ENCODE measurements at regions not wholly inside any gene's neighbourhood (a gene's known extent, or its start where the extent isn't known, plus 50 kb on each side); places are given as distances from the start of the nearest gene placed in this dataset.

DNA sequence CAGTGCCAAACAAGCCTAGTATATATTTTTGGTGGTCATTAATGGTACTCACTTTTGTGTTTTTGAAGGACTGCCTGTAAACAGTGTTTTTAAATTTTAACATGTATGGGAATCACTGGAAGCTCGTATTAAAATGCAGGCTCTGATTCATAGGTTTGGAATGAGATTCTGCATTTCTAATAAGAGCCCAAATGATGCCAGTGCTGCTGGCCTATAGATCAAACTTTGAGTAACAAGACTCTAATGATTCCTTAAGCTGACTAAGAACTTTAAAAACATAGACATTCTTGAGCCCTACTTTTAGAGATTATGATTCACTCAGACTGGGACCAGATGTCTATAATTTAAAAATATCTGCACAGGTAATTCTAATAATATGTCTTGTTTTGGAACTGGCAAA is 823.2 kb upstream of the LCORL start:
- no TSS peak for BruUV-seq (replicated peaks)
- Histone ChIP-seq H3K4me2 (ENCODE audit: low read depth, low read length) (no peak overlapping the region), H3K27me3 (ENCODE audit: control insufficient read depth in 1 of 2, insufficient read depth in 2 of 2, low read length in 2 of 2) (no peaks in the 10 kb centered on the region), H3K79me2 (ENCODE audit: insufficient read depth, low read length) (no peaks in the 10 kb centered on the region), H3K4me3 (replicated peaks in 1 of 3; ENCODE audit: insufficient read depth in 1 of 3, low read depth in 2 of 3, low read length in 3 of 3) (no peak overlapping the region), H2AFZ (ENCODE audit: low read length) (no peak overlapping the region), H3K36me3 (replicated peaks in 1 of 2; ENCODE audit: control insufficient read depth in 1 of 2, insufficient read depth in 2 of 2, low read length in 2 of 2) (no peaks in the 10 kb centered on the region), H3K27ac (ENCODE audit: extremely low read length, insufficient read depth, low read length) (no peak overlapping the region), H3K9ac (ENCODE audit: insufficient read depth, low read depth, low read length) (no peak overlapping the region), H3K9me3 (ENCODE audit: low read length) (peaks cover 96% of the 10 kb centered on the region), H4K20me1 (ENCODE audit: insufficient read depth, low read length) (no peaks in the 10 kb centered on the region), H3K4me1 (ENCODE audit: insufficient read depth, low read length) (no peaks in the 10 kb centered on the region)
- ATAC-seq: no peak
- TF ChIP-seq ZIK1 (CRISPR knock-in tag; IDR thresholded peaks at IDR 0.05; ENCODE audit: borderline replicate concordance, low read depth): no peak
- TF ChIP-seq NFYB (CRISPR knock-in tag; IDR thresholded peaks at IDR 0.05): no peak
- TF ChIP-seq SRSF9 (IDR thresholded peaks at IDR 0.05; ENCODE audit: borderline replicate concordance, insufficient read depth, low read depth, low read length, poor library complexity, severe bottlenecking): no peak
- TF ChIP-seq ZNF672 (CRISPR knock-in tag; IDR thresholded peaks at IDR 0.05): no peak
- TF ChIP-seq, protein P1, sequence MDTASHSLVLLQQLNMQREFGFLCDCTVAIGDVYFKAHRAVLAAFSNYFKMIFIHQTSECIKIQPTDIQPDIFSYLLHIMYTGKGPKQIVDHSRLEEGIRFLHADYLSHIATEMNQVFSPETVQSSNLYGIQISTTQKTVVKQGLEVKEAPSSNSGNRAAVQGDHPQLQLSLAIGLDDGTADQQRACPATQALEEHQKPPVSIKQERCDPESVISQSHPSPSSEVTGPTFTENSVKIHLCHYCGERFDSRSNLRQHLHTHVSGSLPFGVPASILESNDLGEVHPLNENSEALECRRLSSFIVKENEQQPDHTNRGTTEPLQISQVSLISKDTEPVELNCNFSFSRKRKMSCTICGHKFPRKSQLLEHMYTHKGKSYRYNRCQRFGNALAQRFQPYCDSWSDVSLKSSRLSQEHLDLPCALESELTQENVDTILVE (CRISPR knock-in tag; IDR thresholded peaks at IDR 0.05): no peak
- TF ChIP-seq ZNF251 (CRISPR knock-in tag; IDR thresholded peaks at IDR 0.05): no peak
- TF ChIP-seq ARNT2 (CRISPR knock-in tag; IDR thresholded peaks at IDR 0.05; ENCODE audit: low read depth): no peak
- no peak for TF ChIP-seq HOXD1 (CRISPR knock-in tag; IDR thresholded peaks at IDR 0.05)
- no peak for TF ChIP-seq ZNF12 (CRISPR knock-in tag; IDR thresholded peaks at IDR 0.05)
- no peak for TF ChIP-seq ZBTB1 (CRISPR knock-in tag; IDR thresholded peaks at IDR 0.05; ENCODE audit: borderline replicate concordance)
- TF ChIP-seq ZNF615 (CRISPR knock-in tag; IDR thresholded peaks at IDR 0.05; ENCODE audit: borderline replicate concordance): no peak
- TF ChIP-seq, protein P2, sequence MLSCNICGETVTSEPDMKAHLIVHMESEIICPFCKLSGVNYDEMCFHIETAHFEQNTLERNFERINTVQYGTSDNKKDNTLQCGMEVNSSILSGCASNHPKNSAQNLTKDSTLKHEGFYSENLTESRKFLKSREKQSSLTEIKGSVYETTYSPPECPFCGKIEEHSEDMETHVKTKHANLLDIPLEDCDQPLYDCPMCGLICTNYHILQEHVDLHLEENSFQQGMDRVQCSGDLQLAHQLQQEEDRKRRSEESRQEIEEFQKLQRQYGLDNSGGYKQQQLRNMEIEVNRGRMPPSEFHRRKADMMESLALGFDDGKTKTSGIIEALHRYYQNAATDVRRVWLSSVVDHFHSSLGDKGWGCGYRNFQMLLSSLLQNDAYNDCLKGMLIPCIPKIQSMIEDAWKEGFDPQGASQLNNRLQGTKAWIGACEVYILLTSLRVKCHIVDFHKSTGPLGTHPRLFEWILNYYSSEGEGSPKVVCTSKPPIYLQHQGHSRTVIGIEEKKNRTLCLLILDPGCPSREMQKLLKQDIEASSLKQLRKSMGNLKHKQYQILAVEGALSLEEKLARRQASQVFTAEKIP (CRISPR knock-in tag; IDR thresholded peaks at IDR 0.05; ENCODE audit: borderline replicate concordance): no peak
- TF ChIP-seq CCAR2 (optimal IDR thresholded peaks at IDR 0.05; ENCODE audit: low read depth, low read length): no peak
- TF ChIP-seq, protein P3, sequence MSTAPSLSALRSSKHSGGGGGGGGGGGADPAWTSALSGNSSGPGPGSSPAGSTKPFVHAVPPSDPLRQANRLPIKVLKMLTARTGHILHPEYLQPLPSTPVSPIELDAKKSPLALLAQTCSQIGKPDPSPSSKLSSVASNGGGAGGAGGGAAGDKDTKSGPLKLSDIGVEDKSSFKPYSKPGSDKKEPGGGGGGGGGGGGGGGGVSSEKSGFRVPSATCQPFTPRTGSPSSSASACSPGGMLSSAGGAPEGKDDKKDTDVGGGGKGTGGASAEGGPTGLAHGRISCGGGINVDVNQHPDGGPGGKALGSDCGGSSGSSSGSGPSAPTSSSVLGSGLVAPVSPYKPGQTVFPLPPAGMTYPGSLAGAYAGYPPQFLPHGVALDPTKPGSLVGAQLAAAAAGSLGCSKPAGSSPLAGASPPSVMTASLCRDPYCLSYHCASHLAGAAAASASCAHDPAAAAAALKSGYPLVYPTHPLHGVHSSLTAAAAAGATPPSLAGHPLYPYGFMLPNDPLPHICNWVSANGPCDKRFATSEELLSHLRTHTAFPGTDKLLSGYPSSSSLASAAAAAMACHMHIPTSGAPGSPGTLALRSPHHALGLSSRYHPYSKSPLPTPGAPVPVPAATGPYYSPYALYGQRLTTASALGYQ (CRISPR knock-in tag; IDR thresholded peaks at IDR 0.05): no peak
- TF ChIP-seq HNF4A (CRISPR knock-in tag; IDR thresholded peaks at IDR 0.05): no peak
- no peak for TF ChIP-seq ZNF30 (CRISPR knock-in tag; IDR thresholded peaks at IDR 0.05)
- no peak for TF ChIP-seq ARNT (IDR thresholded peaks at IDR 0.05)
- TF ChIP-seq XRCC5 (optimal IDR thresholded peaks at IDR 0.05; ENCODE audit: low read length): no peak
- TF ChIP-seq, protein P4, sequence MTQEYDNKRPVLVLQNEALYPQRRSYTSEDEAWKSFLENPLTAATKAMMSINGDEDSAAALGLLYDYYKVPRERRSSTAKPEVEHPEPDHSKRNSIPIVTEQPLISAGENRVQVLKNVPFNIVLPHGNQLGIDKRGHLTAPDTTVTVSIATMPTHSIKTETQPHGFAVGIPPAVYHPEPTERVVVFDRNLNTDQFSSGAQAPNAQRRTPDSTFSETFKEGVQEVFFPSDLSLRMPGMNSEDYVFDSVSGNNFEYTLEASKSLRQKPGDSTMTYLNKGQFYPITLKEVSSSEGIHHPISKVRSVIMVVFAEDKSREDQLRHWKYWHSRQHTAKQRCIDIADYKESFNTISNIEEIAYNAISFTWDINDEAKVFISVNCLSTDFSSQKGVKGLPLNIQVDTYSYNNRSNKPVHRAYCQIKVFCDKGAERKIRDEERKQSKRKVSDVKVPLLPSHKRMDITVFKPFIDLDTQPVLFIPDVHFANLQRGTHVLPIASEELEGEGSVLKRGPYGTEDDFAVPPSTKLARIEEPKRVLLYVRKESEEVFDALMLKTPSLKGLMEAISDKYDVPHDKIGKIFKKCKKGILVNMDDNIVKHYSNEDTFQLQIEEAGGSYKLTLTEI (CRISPR knock-in tag; conservative IDR thresholded peaks at IDR 0.05): no peak
- intact Hi-C loops (cut with micrococcal nuclease; ENCODE audit: unreplicated experiment) (no loop called here), in situ Hi-C loops (cut with HindIII; ENCODE audit: extremely low pct_ligation_motif_present, low pct_unique_long_range_greater_than_20kb) (no loop called here)
- ChIA-PET POLR2A (no interaction called here), CTCF (ENCODE audit: low intra/inter-chr PET ratio, low total read pairs) (no interaction called here)
- no peak for FAIRE-seq
- DNase-seq (ENCODE audit: low spot score): no peak
- 0% methylated on average over 1 of the region's 1 CpG for WGBS (ENCODE audit: low lambda C conversion rate)

Data from HepG2 (cell line).